ENCODE measurements at regions not wholly inside any gene's neighbourhood (a gene's known extent, or its start where the extent isn't known, plus 50 kb on each side); places are given as distances from the start of the nearest gene placed in this dataset.
"Not testable (repeated sequence)": the region's sequence is repeated elsewhere in the genome, so short reads cannot be mapped to it uniquely, and the experiment has no call there.

- intact Hi-C loops (cut with DNase I): no loop called here
- no peak overlapping the region for H3K27ac ChIP-seq
- no peak overlapping the region for H3K4me3 ChIP-seq
- no peaks in the 10 kb centered on the region for H3K36me3 ChIP-seq
- H3K4me1 ChIP-seq: no peaks in the 10 kb centered on the region
- no peaks in the 10 kb centered on the region for H3K9me3 ChIP-seq
- no peak for TF ChIP-seq CTCF (IDR thresholded peaks at IDR 0.05)
- no peak overlapping the region for H3K9ac ChIP-seq (ENCODE audit: low read depth in 2 of 2, low read length in 2 of 2)
- no peaks in the 10 kb centered on the region for H3K27me3 ChIP-seq
- DNase-seq: no peak
Measured at GRCh38 chr1:191498318-191498717, 659.9 kb upstream of the RGS18 start.

GRCh38 chr1:191498825-191499224, 659.4 kb upstream of the RGS18 start:
- H3K9me3 ChIP-seq: no peaks in the 10 kb centered on the region
- no peak for TF ChIP-seq CTCF (IDR thresholded peaks at IDR 0.05)

GRCh38 chr1:191504999-191505398, 653.3 kb upstream of the RGS18 start:
- H3K4me1 ChIP-seq: no peaks in the 10 kb centered on the region

More at GRCh38 chr1:191498825-191499224, 659.4 kb upstream of the RGS18 start:
- Histone ChIP-seq H3K27me3 (no peaks in the 10 kb centered on the region), H3K36me3 (no peaks in the 10 kb centered on the region), H3K4me3 (no peak overlapping the region), H3K27ac (no peak overlapping the region), H3K4me1 (no peaks in the 10 kb centered on the region), H3K9ac (ENCODE audit: low read depth in 2 of 2, low read length in 2 of 2) (no peak overlapping the region)
- DNase-seq: no peak
- intact Hi-C loops (cut with DNase I): no loop called here

GRCh38 chr1:191508239-191508638, 650.0 kb upstream of the RGS18 start:
- Histone ChIP-seq H3K4me1 (no peaks in the 10 kb centered on the region), H3K9me3 (no peaks in the 10 kb centered on the region), H3K9ac (ENCODE audit: low read depth in 2 of 2, low read length in 2 of 2) (no peak overlapping the region), H3K27me3 (no peaks in the 10 kb centered on the region), H3K4me3 (no peak overlapping the region), H3K36me3 (no peaks in the 10 kb centered on the region), H3K27ac (no peak overlapping the region)
- no peak for TF ChIP-seq CTCF (IDR thresholded peaks at IDR 0.05)
- intact Hi-C loops (cut with DNase I): no loop called here
- DNase-seq: no peak

More at GRCh38 chr1:191504999-191505398, 653.3 kb upstream of the RGS18 start:
- no peak for TF ChIP-seq CTCF (IDR thresholded peaks at IDR 0.05)
- H3K27ac ChIP-seq: no peak overlapping the region
- H3K9me3 ChIP-seq: no peaks in the 10 kb centered on the region
- H3K27me3 ChIP-seq: no peaks in the 10 kb centered on the region
- no peaks in the 10 kb centered on the region for H3K36me3 ChIP-seq
- H3K9ac ChIP-seq (ENCODE audit: low read depth in 2 of 2, low read length in 2 of 2): no peak overlapping the region
- no peak overlapping the region for H3K4me3 ChIP-seq
- intact Hi-C loops (cut with DNase I): no loop called here
- no peak for DNase-seq

GRCh38 chr1:191511480-191511879, 646.8 kb upstream of the RGS18 start:
- intact Hi-C loops (cut with DNase I); H3K27ac ChIP-seq; DNase-seq; H3K27me3 ChIP-seq; H3K9ac ChIP-seq (ENCODE audit: low read depth in 2 of 2, low read length in 2 of 2); H3K4me3 ChIP-seq; H3K36me3 ChIP-seq; H3K9me3 ChIP-seq; H3K4me1 ChIP-seq: not testable (repeated sequence)

- TF ChIP-seq CTCF (IDR thresholded peaks at IDR 0.05): no peak
- Histone ChIP-seq H3K9ac (ENCODE audit: low read depth in 2 of 2, low read length in 2 of 2) (no peak overlapping the region), H3K4me3 (no peak overlapping the region), H3K27ac (no peak overlapping the region), H3K27me3 (no peaks in the 10 kb centered on the region), H3K9me3 (no peaks in the 10 kb centered on the region), H3K36me3 (no peaks in the 10 kb centered on the region), H3K4me1 (no peaks in the 10 kb centered on the region)
- no peak for DNase-seq
- intact Hi-C loops (cut with DNase I): no loop called here
Measured at GRCh38 chr1:191517826-191518225, 640.4 kb upstream of the RGS18 start.

Data from colonic mucosa (tissue), 4 donors.